Transverse colon (tissue), 4 donors: ENCODE measurements at regions not wholly inside any gene's neighbourhood (a gene's known extent, or its start where the extent isn't known, plus 50 kb on each side); places are given as distances from the start of the nearest gene placed in this dataset.

ENCODE experiments used
- EP300 ChIP-seq: sonication (generic); formaldehyde crosslinking; IDR thresholded peaks from one replicate; pipeline ENCODE4 v1.6.1; 2017; ENCODE audit warnings: antibody characterized with exemption, low read depth
- POLR2A ChIP-seq: fragments of 450-650 bp; IDR thresholded peaks from one replicate; pipeline ENCODE4 v1.6.1; 2016; ENCODE audit warnings: antibody characterized with exemption, mild to moderate bottlenecking, moderate library complexity
- POLR2AphosphoS5 ChIP-seq, 3 donors: sonication (generic); formaldehyde crosslinking; IDR thresholded peaks; one replicate each; pipeline ENCODE4 v1.6.1; 2016; ENCODE audit warnings: antibody characterized with exemption in 3 of 3
- TF ChIP-seq, protein P1 (sequence below), 5 experiments: fragments of 200-600 bp in 3 of 5; fragments of 450-650 bp in 2 of 5; sonication (generic) in 3 of 5; IDR thresholded peaks; 1 replicate in 2 of 5; 2 replicates in 3 of 5; pipeline ENCODE4 v1.5.1; 2016 to 2017; ENCODE audit warnings: antibody characterized with exemption in 5 of 5, inconsistent platforms in 3 of 5, mild to moderate bottlenecking in 2 of 5, moderate library complexity in 1 of 5

DNA sequence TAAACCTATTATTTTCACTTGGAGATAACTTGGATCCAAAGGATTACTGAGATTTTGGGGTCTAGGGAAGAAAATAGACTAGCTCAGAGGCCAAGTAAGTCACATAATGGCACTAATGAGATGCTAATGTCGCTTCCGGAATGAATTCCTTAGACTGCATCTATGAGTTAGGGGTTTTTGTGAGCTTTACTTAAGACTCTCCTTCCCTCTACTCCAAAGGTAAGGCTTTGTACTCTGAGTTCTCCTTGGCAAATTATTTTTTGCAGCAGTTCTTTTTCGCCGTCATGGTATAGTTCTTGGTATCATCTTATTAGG, 143.9 kb upstream of the KLF14 start:
- TF ChIP-seq POLR2A: no peak
- TF ChIP-seq, protein P1, sequence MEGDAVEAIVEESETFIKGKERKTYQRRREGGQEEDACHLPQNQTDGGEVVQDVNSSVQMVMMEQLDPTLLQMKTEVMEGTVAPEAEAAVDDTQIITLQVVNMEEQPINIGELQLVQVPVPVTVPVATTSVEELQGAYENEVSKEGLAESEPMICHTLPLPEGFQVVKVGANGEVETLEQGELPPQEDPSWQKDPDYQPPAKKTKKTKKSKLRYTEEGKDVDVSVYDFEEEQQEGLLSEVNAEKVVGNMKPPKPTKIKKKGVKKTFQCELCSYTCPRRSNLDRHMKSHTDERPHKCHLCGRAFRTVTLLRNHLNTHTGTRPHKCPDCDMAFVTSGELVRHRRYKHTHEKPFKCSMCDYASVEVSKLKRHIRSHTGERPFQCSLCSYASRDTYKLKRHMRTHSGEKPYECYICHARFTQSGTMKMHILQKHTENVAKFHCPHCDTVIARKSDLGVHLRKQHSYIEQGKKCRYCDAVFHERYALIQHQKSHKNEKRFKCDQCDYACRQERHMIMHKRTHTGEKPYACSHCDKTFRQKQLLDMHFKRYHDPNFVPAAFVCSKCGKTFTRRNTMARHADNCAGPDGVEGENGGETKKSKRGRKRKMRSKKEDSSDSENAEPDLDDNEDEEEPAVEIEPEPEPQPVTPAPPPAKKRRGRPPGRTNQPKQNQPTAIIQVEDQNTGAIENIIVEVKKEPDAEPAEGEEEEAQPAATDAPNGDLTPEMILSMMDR (IDR thresholded peaks at IDR 0.05): no peak
- TF ChIP-seq POLR2AphosphoS5 (IDR thresholded peaks at IDR 0.05): no peak
- TF ChIP-seq EP300: no peak
